HG03457 (cell line): ENCODE measurements at regions not wholly inside any gene's neighbourhood (a gene's known extent, or its start where the extent isn't known, plus 50 kb on each side); places are given as distances from the start of the nearest gene placed in this dataset.
"Not testable (repeated sequence)": the region's sequence is repeated elsewhere in the genome, so short reads cannot be mapped to it uniquely, and the experiment has no call there.

Experiments
- ATAC-seq: cut with Tn5 transposase; IDR thresholded peaks from one replicate; pipeline ENCODE4 v1.9.1; 2021; ENCODE audit warnings: moderate number of reproducible peaks; ENCODE audit not compliant: unreplicated experiment

DNA sequence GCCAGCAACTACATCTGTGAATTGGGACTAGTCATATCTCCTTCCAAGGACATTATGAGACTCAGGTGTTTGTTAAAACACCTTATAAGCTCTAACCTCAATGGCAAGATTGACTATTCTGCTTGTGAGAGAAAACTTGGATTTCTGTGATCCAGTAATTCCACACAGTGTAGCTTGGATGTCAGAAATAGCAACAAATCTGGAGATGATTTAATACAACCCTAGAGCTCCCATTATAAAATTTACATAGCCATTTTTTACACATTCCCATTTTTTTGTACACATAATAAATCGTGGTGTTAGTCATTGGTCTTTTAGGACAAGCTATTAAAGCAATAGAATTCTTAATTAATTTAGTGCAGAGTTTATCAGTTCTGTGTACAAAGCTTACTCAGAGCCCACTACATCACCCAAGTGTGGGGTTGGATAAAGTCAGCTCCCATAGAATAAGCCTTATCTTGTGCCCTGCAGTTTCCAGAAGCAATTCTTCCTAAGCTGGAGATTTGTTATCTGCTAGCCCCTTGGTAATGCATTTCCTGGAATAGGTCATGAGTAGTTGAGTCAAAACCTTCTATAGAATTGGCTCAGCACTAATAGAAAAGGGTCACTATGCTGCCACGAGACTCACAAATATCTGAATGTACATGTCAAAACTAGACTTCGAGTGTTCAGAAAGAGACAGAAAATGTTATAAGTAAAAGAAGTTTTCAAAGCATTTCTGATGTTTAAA is 434.0 kb upstream of the RUNX1 start:
- no peak for ATAC-seq

DNA sequence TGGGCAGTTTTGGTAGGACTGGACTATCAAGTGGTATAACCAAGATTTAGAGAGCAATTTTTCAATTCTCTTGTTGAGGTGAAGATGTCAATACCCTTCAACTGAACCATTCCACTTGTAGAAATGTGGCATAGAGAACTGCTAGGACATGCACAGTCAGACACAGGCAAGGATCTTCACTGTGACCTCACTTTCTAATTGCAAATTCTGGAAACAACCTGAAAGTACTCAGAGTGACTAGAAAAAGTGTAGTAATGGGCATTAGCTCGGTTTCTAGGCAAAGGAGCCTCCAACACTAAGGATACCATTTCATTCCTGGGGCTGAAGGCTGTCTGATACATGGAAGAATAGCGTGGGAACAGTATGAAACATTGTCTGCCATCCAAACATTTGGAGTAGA is 433.0 kb upstream of the RUNX1 start:
- ATAC-seq: no peak

DNA sequence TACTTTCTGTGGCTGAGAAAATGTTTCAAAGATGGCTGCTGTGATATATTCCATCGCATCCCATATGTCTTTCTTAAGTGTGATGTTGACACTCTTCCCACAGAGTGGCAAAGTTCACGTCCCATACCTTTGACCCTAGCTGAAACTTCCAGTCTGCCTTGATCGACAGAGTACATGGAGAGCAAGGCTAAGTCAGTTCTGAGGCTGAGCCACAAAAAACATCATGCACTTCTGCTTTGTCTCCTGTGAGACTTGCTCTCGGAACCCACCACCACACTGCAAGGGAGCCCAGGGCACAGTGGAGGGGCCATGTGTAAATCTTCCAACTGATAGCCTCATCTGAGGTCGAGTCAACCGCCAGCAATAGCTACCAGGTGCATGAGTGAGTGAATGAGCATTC is 431.9 kb upstream of the RUNX1 start:
- no peak for ATAC-seq

DNA sequence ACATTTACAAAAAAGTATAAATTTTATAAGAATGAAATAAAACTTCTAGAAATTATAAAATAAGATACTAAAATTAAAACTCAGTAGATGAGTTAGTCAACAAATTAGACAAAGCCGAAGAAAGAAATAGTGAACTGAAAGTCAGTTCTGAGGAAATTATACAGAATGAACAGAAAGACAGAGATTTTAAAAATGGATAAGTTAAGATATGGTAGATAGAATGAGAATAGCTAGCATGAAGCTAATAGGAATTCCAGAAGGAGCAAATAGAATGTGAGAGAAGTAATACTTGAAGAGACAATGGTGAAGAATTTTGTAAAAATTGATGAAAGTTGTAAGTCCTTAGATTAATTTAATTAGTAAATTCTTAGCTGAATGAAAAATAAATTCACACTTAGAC is 430.4 kb upstream of the RUNX1 start:
- no peak for ATAC-seq

DNA sequence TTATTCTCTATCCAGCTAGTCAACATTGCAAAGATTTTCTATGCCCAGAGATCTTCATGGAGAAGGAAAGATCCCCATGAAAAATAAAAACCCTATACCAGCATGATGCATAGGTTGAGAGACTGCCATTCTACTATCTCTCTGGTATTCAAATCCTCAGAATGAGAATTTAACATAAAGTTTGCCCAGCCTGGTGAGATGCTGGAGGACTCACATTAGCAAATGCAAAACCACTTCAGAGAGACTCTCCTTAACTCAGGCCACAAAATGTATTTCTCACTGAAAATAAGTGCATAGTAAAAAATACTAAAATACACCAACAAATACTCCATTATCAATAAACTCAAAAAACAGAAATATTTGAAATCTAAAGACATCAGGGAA is 430.0 kb upstream of the RUNX1 start:
- ATAC-seq: no peak

DNA sequence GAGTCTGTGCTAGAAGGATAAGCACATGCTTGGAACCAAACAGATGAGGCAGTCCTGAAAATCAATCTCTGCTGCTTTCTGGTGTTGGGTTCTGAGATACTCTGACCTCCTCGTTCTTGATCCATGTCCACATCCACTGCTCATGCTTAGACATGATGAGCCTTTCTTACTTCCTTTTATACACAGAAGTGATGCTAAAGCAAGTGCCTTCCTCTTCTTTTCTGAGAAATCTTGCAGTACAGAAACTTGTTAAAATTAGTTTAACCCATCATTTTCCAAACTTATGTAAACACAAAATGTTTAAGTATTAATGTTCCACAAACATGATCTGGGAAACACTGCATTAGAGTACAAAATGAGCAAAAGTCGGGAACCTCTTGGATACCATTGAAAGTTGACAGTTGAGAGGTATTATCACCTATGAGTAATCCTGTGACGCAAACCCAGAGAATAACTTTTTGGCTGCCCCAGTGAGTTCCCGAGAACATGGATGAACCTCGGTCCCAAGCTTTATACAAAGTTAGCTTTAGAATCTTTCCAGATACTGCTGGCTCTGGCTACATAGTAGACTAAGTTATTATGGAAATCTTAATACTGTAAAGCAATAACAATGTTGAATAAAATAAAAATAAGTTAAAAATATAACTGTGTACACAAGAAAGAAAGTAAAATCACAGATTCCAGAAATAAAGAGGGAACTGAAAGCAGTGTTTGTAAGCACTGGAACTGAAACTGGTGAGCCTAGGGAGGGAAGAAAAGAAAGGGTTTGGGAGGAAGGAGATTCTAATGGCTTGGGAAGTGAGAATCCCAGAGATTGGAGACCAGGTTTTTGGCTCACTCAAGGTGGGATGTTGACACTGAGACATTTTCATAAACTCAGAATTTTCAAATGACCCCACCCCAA is 429.3 kb upstream of the RUNX1 start:
- no peak for ATAC-seq

DNA sequence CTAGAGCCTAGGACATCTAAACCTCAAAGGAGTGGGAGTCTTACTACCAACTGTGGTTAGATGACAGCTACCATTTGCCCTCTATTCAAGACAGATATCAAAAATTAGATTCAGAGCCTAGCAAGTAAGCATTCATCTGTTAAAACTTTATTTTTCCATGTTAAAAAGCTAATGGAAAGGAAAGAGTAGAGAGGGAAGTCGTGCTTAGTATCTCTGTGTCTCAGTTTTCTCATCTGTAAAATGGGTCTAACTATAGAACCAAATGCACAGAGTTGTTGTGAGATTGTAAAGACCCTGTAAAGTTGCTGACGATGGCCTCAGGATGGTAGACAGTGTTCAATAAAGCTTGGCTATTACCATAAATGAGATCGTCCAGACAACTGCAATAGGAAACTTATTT is 428.5 kb upstream of the RUNX1 start:
- ATAC-seq: no peak

DNA sequence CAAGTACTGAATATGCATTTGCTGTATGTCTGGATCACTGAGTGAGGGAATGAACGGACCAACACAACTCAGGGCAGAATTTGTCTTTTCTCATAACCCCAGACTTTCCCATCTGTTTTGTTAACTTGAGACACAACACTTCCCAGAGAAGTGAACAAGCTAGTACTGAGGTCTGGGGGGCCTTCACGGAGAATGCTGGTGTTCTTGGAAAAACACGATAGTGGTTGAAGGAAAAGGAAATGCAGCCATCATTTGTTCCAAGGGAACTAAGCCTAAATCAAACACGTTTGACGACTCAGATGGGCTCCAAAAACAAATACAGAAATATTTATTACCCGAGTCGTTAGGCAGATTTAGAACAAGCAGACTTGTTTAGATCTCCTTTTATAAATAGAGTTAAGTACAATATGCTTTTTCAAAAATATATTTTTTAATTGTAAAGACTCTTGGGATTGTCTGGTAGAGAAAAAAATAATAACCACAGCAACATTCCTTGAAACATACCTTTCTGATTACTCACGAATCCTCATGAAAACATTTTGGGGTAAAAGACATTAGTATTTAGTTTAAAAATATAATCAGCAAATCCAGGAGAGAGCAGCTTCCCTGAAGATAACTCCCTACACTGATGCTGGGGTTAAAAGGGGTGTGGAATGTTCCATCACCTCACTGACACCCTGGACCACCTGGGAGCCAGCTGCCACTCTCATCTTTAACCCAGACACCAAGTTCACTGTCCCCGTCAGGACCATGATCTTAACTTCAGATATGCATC is 427.7 kb upstream of the RUNX1 start:
- no peak for ATAC-seq

DNA sequence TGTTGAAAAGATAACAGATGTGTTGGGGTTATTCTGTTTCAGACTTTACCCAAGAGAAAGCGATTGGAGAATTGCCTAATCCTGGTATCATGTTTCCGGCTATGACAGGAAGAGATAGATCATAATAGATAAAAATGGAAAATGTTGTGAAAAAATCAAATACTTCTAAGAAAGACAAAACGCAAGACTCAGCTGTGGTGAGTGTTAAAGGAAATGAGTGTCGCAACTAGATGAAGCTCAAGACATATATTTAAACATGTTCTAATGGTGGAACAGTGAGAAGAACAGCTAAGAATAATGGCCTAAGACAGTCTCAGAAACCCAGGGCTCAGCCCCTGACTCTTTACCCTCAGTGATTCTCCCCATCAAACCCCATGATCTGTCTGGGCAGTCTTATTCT is 426.7 kb upstream of the RUNX1 start:
- no peak for ATAC-seq

DNA sequence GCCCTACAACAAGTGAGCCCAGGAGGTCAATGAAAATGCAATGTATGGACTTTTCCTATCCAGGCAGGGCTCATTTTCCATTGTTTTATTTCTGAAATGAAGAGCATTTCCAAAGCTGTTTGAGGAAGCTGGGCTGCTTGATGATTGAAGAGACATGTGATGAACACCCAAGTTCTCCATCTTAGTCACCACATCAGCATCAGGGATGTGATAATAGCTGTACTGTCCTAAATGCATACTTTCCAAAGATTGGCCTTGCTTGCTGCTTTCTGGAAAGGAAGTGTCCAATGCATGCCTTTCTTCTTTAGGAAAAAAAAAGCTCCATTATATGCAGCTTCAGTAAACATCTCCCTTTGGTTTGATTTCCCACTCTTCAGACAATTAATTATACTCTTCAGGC is 425.9 kb upstream of the RUNX1 start:
- ATAC-seq: no peak

DNA sequence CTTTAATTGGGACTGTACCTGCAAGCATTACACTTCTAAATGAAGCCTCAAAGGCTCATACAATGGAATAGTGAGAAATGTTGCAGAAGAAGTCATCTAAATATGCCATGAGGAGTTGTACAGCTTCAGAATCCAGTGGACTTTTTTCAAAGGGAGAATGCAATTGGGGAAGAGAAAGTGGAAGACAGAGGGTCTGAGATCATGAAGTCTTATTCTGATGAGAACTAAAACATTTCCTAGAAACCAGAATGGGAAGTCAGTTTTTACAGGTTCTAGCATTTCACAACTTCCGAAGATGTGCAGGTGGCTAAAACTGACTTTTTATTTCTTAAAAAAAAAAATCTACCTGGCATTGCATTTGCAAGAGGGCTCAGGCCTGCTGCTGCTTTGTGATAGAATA is 424.4 kb upstream of the RUNX1 start:
- no peak for ATAC-seq

DNA sequence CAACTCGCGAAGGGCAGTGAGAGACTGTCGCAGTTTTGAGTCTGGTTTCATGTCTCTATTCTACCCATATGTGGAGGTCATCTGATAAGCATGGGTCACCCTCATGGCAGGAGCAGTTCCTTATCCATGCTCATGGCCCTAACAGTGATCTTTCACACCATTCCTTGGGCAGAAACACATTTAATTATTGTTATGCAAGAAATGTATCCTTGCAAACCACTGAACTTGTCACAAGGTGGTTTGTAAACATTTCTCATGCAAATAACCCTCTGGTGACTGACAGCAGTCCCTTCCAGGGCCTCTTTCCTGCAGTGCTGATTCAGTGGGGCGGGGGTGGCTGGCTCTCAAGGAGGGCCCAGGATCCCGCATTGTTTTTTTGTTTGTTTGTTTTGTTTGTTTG is 421.4 kb upstream of the RUNX1 start:
- ATAC-seq: no peak

DNA sequence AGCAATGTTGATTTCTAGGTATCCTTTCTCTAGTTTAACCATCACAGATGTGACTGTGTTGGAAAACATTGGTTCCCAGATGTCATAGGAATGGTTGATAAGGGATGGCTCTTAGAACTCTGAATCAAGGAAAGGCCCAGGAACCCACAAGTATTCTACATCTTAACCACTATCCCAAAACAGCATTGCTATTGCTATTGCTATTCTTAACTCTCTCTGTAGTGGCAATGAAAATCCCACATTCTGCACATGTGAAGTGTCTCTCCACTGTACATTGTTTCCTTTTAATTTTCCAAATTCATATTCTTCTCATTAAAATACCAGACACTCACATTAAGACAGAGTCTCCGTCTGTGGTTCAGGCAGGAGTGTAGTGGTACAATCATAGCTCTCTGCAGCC is 420.4 kb upstream of the RUNX1 start:
- ATAC-seq: no peak

DNA sequence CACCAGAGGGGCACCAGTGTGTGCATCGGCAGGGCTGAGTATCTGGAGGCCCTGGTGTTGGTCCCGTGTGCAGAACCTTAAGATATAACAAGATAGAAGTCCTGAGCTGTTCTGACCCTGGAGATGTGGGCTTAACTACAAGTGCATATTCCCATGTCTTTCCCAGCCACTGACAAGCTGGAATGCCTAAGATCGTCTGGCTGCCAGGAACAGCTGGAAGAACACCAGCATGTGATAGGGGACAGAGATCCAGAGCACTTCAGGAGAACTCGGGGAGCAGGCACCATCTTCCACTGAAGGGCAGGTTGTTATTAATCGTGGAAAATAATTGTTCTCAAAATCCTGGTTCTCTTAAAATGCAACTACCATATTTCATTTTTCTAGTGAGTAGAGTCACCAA is 419.9 kb upstream of the RUNX1 start:
- ATAC-seq: no peak

DNA sequence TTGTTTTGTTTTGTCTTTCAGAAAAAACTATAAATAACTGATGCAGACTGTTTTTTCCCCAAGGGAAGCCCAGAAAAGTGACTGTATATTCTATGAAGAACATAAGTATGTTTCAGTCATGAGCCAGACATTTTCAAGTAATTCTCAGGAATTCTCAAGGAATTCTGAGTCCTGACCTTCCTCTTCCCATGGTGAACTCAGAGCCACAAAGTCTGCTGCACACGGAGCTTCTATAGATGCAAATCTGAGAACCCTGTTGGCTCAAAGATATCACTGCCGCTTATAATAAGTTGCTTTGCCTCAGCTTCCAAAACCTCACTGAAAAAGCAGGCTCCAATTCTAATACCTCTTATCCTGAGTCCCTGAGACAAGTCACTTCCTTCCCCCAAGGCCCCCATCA is 418.5 kb upstream of the RUNX1 start:
- ATAC-seq: no peak

DNA sequence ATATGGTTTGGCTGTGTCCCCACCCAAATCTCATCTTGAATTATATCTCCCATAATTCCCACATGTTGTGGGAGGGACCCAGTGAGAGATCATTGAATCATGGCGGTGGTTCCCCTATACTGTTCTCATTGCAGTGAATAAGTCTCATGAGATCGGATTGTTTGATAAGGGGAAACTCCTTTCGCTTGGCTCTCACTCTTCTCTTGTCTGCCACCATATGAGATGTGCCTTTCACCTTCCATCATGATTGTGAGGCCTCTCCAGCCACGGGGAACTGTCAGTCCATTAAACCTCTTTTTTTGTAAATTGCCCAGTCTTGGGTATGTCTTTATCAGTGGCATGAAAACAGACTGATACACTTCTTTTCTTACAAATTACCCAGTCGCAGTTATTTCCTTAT is 417.6 kb upstream of the RUNX1 start:
- ATAC-seq: not testable (repeated sequence)

DNA sequence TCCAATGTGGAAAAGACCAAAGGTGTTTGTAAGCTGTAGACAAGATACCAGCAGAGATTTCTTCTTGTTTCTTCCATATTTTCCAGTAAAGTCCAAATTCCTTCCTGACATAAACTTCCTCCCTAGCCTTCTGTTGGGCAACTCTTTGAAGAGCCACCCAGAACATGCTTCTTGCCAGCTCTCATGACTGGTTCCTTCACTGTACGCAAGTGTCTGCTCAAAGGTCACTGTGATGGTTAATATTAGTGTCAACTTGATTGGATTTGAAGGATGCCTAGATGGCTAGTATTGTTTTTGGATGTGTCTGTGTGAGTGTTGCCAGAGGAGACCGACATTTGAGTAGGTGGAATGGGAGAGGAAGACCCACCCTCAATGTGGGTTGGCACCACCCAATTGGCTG is 416.6 kb upstream of the RUNX1 start:
- ATAC-seq: no peak

DNA sequence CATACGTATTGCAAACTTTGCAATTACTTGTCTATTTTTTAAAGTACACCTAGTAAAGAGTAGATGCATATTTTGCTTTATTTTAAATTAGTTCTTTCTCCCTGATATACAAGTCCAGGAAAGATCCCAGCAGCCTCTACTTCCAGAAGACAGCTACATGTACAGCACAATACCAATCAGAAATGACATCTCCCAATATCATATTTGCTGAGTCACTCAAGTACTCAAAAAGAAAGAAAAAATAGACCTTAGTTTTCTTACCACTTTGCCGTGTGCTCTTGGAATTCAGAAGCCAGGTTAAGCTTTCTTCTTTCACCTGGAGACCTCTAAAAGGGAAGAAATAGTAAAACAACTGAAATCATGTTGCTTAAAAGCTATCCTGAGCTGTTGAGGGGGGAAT is 412.6 kb upstream of the RUNX1 start:
- ATAC-seq: no peak

DNA sequence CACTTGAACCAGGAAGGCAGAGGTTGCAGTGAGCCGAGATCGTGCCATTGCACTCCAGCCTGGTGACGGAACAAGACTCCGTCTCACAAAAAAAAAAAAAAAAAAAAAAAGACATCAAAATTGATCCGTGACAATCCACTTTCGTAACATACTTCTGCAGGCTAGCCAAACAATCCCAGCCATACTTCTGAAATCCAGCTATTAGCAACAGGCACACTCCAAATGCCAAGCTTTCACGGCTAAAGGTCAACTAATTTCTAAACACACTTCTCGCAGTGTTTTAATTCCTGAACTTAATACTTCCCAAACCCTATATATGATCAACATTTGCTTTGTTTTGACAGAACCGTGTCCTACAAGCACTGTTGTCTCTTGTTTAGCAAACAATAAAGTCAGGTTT is 411.3 kb upstream of the RUNX1 start:
- no peak for ATAC-seq

DNA sequence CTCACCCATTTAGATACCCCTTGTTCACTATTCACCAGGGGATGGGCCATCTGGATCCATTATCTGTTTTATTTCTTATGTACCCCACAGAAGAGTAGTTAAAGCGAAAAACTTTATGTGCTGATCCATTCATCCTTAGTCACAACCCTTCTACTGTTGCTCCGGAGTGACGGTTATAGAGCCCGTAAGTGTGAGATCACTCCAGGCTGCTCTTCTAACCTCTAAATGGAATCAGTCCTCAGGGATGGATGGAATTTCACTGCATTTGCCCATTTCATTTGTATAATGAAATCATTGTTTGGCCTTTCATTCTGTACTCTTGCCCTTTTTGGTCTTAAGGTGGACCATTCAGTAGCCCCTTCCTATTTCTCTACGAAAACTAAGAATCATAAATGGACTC is 409.3 kb upstream of the RUNX1 start:
- ATAC-seq: no peak

DNA sequence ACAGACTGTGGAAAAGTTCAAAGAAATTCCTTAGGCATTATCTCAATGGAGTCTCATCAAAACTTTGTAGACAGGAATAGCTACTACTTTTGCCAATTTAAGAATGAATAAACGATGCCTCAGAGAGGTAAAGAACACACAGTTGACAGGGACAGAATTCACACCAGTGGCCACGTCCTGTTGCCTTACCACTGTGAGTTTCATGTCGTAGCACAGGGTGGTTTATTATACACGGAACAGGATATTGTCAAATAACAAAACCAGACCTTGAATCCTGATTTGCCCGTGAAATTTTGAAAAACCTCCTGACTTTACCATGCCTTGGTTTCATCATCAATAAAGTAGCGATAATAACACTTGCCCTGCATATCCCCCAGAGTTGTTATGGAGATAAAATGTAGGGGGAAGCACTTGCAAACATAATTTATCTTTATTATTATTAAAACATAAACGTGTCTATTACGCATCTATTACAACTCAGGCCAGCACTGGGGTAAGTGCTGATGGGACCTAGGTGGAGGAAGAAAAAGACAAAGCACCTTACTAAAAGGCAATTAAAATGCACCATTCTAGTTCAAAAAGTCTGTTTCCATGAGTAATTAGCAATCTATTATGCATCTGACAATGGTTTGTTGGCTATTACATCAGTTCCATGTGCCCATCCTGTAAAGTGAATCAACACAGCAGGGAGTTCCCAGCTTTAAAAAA is 408.1 kb upstream of the RUNX1 start:
- ATAC-seq: no peak
